CD14-positive monocyte (primary cell): ENCODE measurements at regions not wholly inside any gene's neighbourhood (a gene's known extent, or its start where the extent isn't known, plus 50 kb on each side); places are given as distances from the start of the nearest gene placed in this dataset.
A peak's percentile ranks its signal among the peaks of the same experiment; 100 is the strongest.

ENCODE experiments used
- DNase-seq, 3 donors: peaks; one replicate each; pipeline ENCODE4 v3.0.0-alpha.2; 2011 to 2022
- H2AFZ ChIP-seq: 2 replicates; pipeline ENCODE4 v1.6.0; 2012; ENCODE audit warnings: mild to moderate bottlenecking, low read depth, low read length, inconsistent platforms; ENCODE audit not compliant: insufficient read depth, poor library complexity, severe bottlenecking
- H3K27ac ChIP-seq, 2 donors: 1 replicate in 1 of 2; 2 replicates in 1 of 2; pipeline ENCODE4 v1.5.1; 2012 to 2013; ENCODE audit warnings: low read length in 2 of 2, control low read depth in 1 of 2, inconsistent platforms in 1 of 2, low read depth in 1 of 2, mild to moderate bottlenecking in 1 of 2
- H3K27me3 ChIP-seq, 2 donors: one replicate each; pipeline versions ENCODE4 v1.6.0 to v1.6.1; 2011 to 2013; ENCODE audit warnings: low read length in 2 of 2; ENCODE audit not compliant: control insufficient read depth in 2 of 2, insufficient read depth in 2 of 2
- H3K36me3 ChIP-seq, 2 donors: replicated peaks in 1 of 2; 1 replicate in 1 of 2; 2 replicates in 1 of 2; pipeline versions ENCODE4 v1.5.1 to v1.6.1; 2012 to 2013; ENCODE audit warnings: low read length in 2 of 2, control low read depth in 1 of 2, inconsistent platforms in 1 of 2, mild to moderate bottlenecking in 1 of 2; ENCODE audit not compliant: insufficient read depth in 2 of 2, control insufficient read depth in 1 of 2
- H3K4me1 ChIP-seq, 2 donors: 1 replicate in 1 of 2; 2 replicates in 1 of 2; pipeline versions ENCODE4 v1.5.1 to v1.6.1; 2012 to 2013; ENCODE audit warnings: low read length in 2 of 2, control low read depth in 1 of 2, inconsistent platforms in 1 of 2, mild to moderate bottlenecking in 1 of 2, moderate library complexity in 1 of 2; ENCODE audit not compliant: insufficient read depth in 2 of 2, control insufficient read depth in 1 of 2
- H3K4me2 ChIP-seq: replicated peaks from 2 replicates; pipeline ENCODE3; 2012; ENCODE audit warnings: low read length, moderate library complexity, mild to moderate bottlenecking; ENCODE audit not compliant: poor library complexity, severe bottlenecking; ENCODE audit errors: extremely low read depth
- H3K4me3 ChIP-seq, 3 experiments: fragments of 200-600 bp in 1 of 3; sonication (generic) in 1 of 3; replicated peaks in 1 of 3; 1 replicate in 2 of 3; 2 replicates in 1 of 3; pipeline ENCODE4 v1.5.1; 2011 to 2013; ENCODE audit warnings: low read length in 3 of 3, mild to moderate bottlenecking in 3 of 3, control low read depth in 2 of 3, low read depth in 2 of 3, inconsistent platforms in 1 of 3, moderate library complexity in 1 of 3
- H3K79me2 ChIP-seq: 2 replicates; pipeline ENCODE4 v1.6.0; 2012; ENCODE audit warnings: mild to moderate bottlenecking, control low read depth, inconsistent platforms, low read length, moderate library complexity; ENCODE audit not compliant: insufficient read depth
- H3K9ac ChIP-seq: 2 replicates; pipeline ENCODE4 v1.6.0; 2017; ENCODE audit warnings: low read length, mild to moderate bottlenecking; ENCODE audit not compliant: insufficient read depth, poor library complexity, severe bottlenecking
- H3K9me3 ChIP-seq, 2 donors: replicated peaks in 1 of 2; 1 replicate in 1 of 2; 2 replicates in 1 of 2; pipeline versions ENCODE4 v1.5.1 to v1.6.1; 2012 to 2013; ENCODE audit warnings: low read length in 2 of 2, control low read depth in 1 of 2; ENCODE audit not compliant: control insufficient read depth in 1 of 2, insufficient read depth in 1 of 2
- H4K20me1 ChIP-seq: 2 replicates; pipeline ENCODE4 v1.6.0; 2012; ENCODE audit warnings: mild to moderate bottlenecking, low read length, control low read depth, moderate library complexity; ENCODE audit not compliant: insufficient read depth
- H3K27ac Mint-ChIP-seq, 7 donors: one replicate each; pipeline ENCODE4 v1.8.0; 2020; ENCODE audit warnings: mild to moderate bottlenecking in 7 of 7, mixed read lengths in 7 of 7, moderate library complexity in 6 of 7, inconsistent platforms in 2 of 7
- H3K27me3 Mint-ChIP-seq, 3 donors: one replicate each; pipeline ENCODE4 v1.8.0; 2021 to 2022; ENCODE audit warnings: low read depth in 3 of 3, mild to moderate bottlenecking in 3 of 3, mixed read lengths in 3 of 3, moderate library complexity in 3 of 3, inconsistent platforms in 1 of 3
- H3K36me3 Mint-ChIP-seq, 2 donors: one replicate each; pipeline ENCODE4 v1.8.0; 2020; ENCODE audit warnings: mixed read lengths in 2 of 2, inconsistent platforms in 1 of 2, mild to moderate bottlenecking in 1 of 2
- H3K4me1 Mint-ChIP-seq: one replicate; pipeline ENCODE4 v1.8.0; 2020; ENCODE audit warnings: mild to moderate bottlenecking, mixed read lengths
- H3K4me3 Mint-ChIP-seq, 2 donors: one replicate each; pipeline ENCODE4 v1.8.0; 2020; ENCODE audit warnings: mild to moderate bottlenecking in 2 of 2, mixed read lengths in 2 of 2, moderate library complexity in 1 of 2
- H3K9me3 Mint-ChIP-seq, 7 donors: one replicate each; pipeline ENCODE4 v1.8.0; 2020 to 2022; ENCODE audit warnings: mixed read lengths in 7 of 7, mild to moderate bottlenecking in 6 of 7, moderate library complexity in 6 of 7, inconsistent platforms in 2 of 7
- CTCF ChIP-seq: fragments of 200-600 bp; IDR thresholded peaks from one replicate; pipeline ENCODE4 v1.8.0; 2022; ENCODE audit warnings: antibody characterized with exemption, mild to moderate bottlenecking
- WGBS: methylation state at CpG from one replicate; pipeline ENCODE4 v1.1.5; 2013; ENCODE audit warnings: missing lambda C conversion rate; ENCODE audit not compliant: insufficient coverage; 5-methylcytosine and 5-hydroxymethylcytosine counted together
- intact Hi-C, 2 donors: fragments of 100-400 bp; cut with micrococcal nuclease; formaldehyde crosslinking; loops; one replicate each; pipeline versions ENCODE4 v1.15.0 to v1.15.1; 2023

GRCh38 chr21:14842601-14843000 lies 222.2 kb downstream of the NRIP1 start:
- H3K9me3 Mint-ChIP-seq = peaks cover 18 to 36% (median 29%) of the 10 kb centered on the region in 7 donors

GRCh38 chr21:14841511-14842472 lies 223.0 kb downstream of the NRIP1 start:
- Histone ChIP-seq H3K4me2 (no peak overlapping the region), H3K27ac (no peak overlapping the region), H3K27me3 (no peaks in the 10 kb centered on the region), H3K36me3 (no peaks in the 10 kb centered on the region), H2AFZ (no peak overlapping the region), H3K79me2 (no peaks in the 10 kb centered on the region), H3K9me3 (peaks cover 30 to 34% of the 10 kb centered on the region in 2 donors), H3K4me1 (no peaks in the 10 kb centered on the region), H4K20me1 (no peaks in the 10 kb centered on the region), H3K9ac (no peak overlapping the region), H3K4me3 (no peak overlapping the region)
- intact Hi-C loops = no loop called here
- Mint-ChIP-seq H3K27ac (peak overlapping the region in 1 of 7 donors; percentile 42), H3K27me3 (peaks cover 0 to 2% (median 0%) of the 10 kb centered on the region in 3 donors), H3K9me3 (peaks cover 18 to 35% (median 29%) of the 10 kb centered on the region in 7 donors), H3K36me3 (peaks cover 0 to 8% of the 10 kb centered on the region in 2 donors), H3K4me3 (no peak overlapping the region), H3K4me1 (no peaks in the 10 kb centered on the region)
- 97% methylated on average over 50 of the region's 51 CpGs for WGBS
- no peak for TF ChIP-seq CTCF
- no peak for DNase-seq

More at GRCh38 chr21:14842601-14843000, 222.2 kb downstream of the NRIP1 start:
- no peak for TF ChIP-seq CTCF
- Histone ChIP-seq H3K27ac (no peak overlapping the region), H3K79me2 (no peaks in the 10 kb centered on the region), H3K4me3 (no peak overlapping the region), H3K4me1 (no peaks in the 10 kb centered on the region), H3K4me2 (no peak overlapping the region), H2AFZ (no peak overlapping the region), H3K36me3 (no peaks in the 10 kb centered on the region), H3K9ac (no peak overlapping the region), H3K9me3 (peaks cover 30 to 34% of the 10 kb centered on the region in 2 donors), H3K27me3 (no peaks in the 10 kb centered on the region), H4K20me1 (no peaks in the 10 kb centered on the region)
- WGBS = 100% methylated on average over 1 of the region's 3 CpGs
- peaks cover 0 to 8% of the 10 kb centered on the region in 2 donors for H3K36me3 Mint-ChIP-seq
- no peaks in the 10 kb centered on the region for H3K4me1 Mint-ChIP-seq
- DNase-seq = no peak
- no peak overlapping the region for H3K4me3 Mint-ChIP-seq
- H3K27ac Mint-ChIP-seq = no peak overlapping the region
- intact Hi-C loops = no loop called here
- H3K27me3 Mint-ChIP-seq = peaks cover 0 to 2% (median 0%) of the 10 kb centered on the region in 3 donors
